ENCODE measurements at regions not wholly inside any gene's neighbourhood (a gene's known extent, or its start where the extent isn't known, plus 50 kb on each side); places are given as distances from the start of the nearest gene placed in this dataset.

GRCh38 chr6:137725949-137726348 is 141.1 kb upstream of the TNFAIP3 start:
- H2BK5ac ChIP-seq (ENCODE audit: insufficient read length, low read length) = no peak overlapping the region
- H2AK5ac ChIP-seq (ENCODE audit: insufficient read length, low read length) = no peak overlapping the region
- no peaks in the 10 kb centered on the region for H3K9me3 ChIP-seq (ENCODE audit: control insufficient read depth, low read depth, low read length)
- no peaks in the 10 kb centered on the region for H3K4me1 Mint-ChIP-seq
- no peaks in the 10 kb centered on the region for H3K27me3 ChIP-seq (ENCODE audit: insufficient read depth, low read length)
- no peaks in the 10 kb centered on the region for H3K4me1 ChIP-seq (ENCODE audit: insufficient read depth, low read length)
- no peak overlapping the region for H3T11ph ChIP-seq (ENCODE audit: low read length)
- no peak overlapping the region for H3K23ac ChIP-seq (ENCODE audit: insufficient read length, low read depth, low read length)
- H3K18ac ChIP-seq (ENCODE audit: insufficient read length, low read depth, low read length) = no peak overlapping the region
- H4K5ac ChIP-seq (ENCODE audit: insufficient read length, low read depth, low read length) = no peak overlapping the region
- no peak overlapping the region for H3K27ac ChIP-seq (ENCODE audit: insufficient read length, low read depth, low read length)
- H3K4ac ChIP-seq (ENCODE audit: low read depth, low read length) = no peak overlapping the region
- H3K9me3 Mint-ChIP-seq = no peaks in the 10 kb centered on the region
- H3K56ac ChIP-seq (ENCODE audit: insufficient read length, low read depth, low read length) = no peak overlapping the region
- no peak overlapping the region for H2AFZ ChIP-seq (ENCODE audit: low read length)
- no peaks in the 10 kb centered on the region for H3K23me2 ChIP-seq (ENCODE audit: insufficient read length, low read depth, low read length, poor library complexity, severe bottlenecking)
- no peak for DNase-seq
- H3K4me2 ChIP-seq (ENCODE audit: insufficient read depth, insufficient read length, low read length) = no peak overlapping the region
- no peak overlapping the region for H4K8ac ChIP-seq (replicated peaks; ENCODE audit: insufficient read length, low read depth, low read length)
- H3K4me3 Mint-ChIP-seq = no peak overlapping the region
- no peaks in the 10 kb centered on the region; the same call in 1 of the 2 replicates for H3K27me3 Mint-ChIP-seq (ENCODE audit: low read depth)
- no peak for TF ChIP-seq CTCF (conservative IDR thresholded peaks at IDR 0.05)
- no peaks in the 10 kb centered on the region for H3K79me1 ChIP-seq (ENCODE audit: insufficient read depth, low read depth, low read length, poor library complexity, severe bottlenecking)
- H4K91ac ChIP-seq (ENCODE audit: insufficient read length, low read depth, low read length) = no peak overlapping the region
- no peaks in the 10 kb centered on the region for H4K20me1 ChIP-seq (ENCODE audit: control insufficient read depth, insufficient read depth, insufficient read length)
- H2BK12ac ChIP-seq (ENCODE audit: insufficient read length, low read depth, low read length) = no peak overlapping the region
- no peak overlapping the region for H3K27ac Mint-ChIP-seq
- no peak overlapping the region for H3K9ac ChIP-seq (ENCODE audit: extremely low read depth, insufficient read length, low read length)
- H3K36me3 Mint-ChIP-seq (ENCODE audit: insufficient read depth in 1 of 3, low read depth in 3 of 3) = no peaks in the 10 kb centered on the region
- no peak overlapping the region for H3K14ac ChIP-seq (ENCODE audit: insufficient read depth, low read length)
- H2BK120ac ChIP-seq (ENCODE audit: low read depth, low read length, poor library complexity, severe bottlenecking) = no peak overlapping the region
- no peaks in the 10 kb centered on the region for H3K79me2 ChIP-seq (ENCODE audit: insufficient read depth, low read length)
- no CpG with 5 or more reads among the region's 2 CpGs for WGBS (ENCODE audit: extremely low coverage, insufficient read length, low lambda C conversion rate)
- H2BK15ac ChIP-seq (ENCODE audit: low read depth, low read length) = no peak overlapping the region
- no peak overlapping the region for H2BK20ac ChIP-seq (ENCODE audit: low read depth, low read length, poor library complexity, severe bottlenecking)

All from H9 (cell line).